Lower leg skin (tissue), 4 donors: ENCODE measurements at regions not wholly inside any gene's neighbourhood (a gene's known extent, or its start where the extent isn't known, plus 50 kb on each side); places are given as distances from the start of the nearest gene placed in this dataset.

Experiments used
- DNase-seq, 2 donors: peaks; one replicate each; pipeline ENCODE4 v3.0.0-alpha.2; 2019; ENCODE audit warnings: low spot score in 2 of 2
- H3K4me3 ChIP-seq: fragments of 200-600 bp; sonication (generic); 2 replicates; pipeline ENCODE4 v1.5.1; 2017; ENCODE audit warnings: mild to moderate bottlenecking, low read depth; ENCODE audit not compliant: poor library complexity, severe bottlenecking
- POLR2A ChIP-seq, 2 donors: fragments of 450-650 bp; IDR thresholded peaks; one replicate each; pipeline ENCODE4 v1.6.1; 2016 to 2017; ENCODE audit warnings: antibody characterized with exemption in 2 of 2, mild to moderate bottlenecking in 1 of 2, moderate library complexity in 1 of 2
- WGBS, 2 donors: methylation state at CpG; one replicate each; pipeline ENCODE4 v1.1.5; 2018; 5-methylcytosine and 5-hydroxymethylcytosine counted together
- intact Hi-C: fragments of 100-400 bp; cut with DNase I; formaldehyde crosslinking; loops from one replicate; pipeline ENCODE4 v1.15.0; 2023; ENCODE audit warnings: low total_unique reads
- TF ChIP-seq, protein P1 (sequence below), 3 donors: fragments of 450-650 bp; IDR thresholded peaks; one replicate each; pipeline ENCODE4 v1.5.1; 2016; ENCODE audit warnings: antibody characterized with exemption in 3 of 3, mild to moderate bottlenecking in 3 of 3, moderate library complexity in 2 of 3

DNA sequence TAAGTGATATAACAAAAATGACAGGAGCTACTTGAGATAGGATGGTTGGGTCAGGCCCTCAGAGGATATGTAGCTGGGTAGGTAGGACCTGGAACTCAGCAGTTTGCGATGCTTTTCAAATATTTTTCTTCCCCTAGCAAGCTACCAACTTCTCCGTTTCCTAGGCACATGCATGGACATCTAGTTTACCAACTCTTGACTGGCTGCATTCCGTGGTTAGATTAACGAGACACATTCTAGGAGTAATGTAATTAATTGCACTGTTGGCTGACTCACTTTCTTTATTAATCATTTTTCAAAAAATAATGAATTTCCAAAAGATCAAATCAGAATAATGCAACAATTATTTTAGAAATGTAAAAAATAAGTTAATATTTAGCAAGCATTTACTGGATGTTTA is 95.9 kb downstream of the MACIR start:
- TF ChIP-seq, protein P1, sequence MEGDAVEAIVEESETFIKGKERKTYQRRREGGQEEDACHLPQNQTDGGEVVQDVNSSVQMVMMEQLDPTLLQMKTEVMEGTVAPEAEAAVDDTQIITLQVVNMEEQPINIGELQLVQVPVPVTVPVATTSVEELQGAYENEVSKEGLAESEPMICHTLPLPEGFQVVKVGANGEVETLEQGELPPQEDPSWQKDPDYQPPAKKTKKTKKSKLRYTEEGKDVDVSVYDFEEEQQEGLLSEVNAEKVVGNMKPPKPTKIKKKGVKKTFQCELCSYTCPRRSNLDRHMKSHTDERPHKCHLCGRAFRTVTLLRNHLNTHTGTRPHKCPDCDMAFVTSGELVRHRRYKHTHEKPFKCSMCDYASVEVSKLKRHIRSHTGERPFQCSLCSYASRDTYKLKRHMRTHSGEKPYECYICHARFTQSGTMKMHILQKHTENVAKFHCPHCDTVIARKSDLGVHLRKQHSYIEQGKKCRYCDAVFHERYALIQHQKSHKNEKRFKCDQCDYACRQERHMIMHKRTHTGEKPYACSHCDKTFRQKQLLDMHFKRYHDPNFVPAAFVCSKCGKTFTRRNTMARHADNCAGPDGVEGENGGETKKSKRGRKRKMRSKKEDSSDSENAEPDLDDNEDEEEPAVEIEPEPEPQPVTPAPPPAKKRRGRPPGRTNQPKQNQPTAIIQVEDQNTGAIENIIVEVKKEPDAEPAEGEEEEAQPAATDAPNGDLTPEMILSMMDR (IDR thresholded peaks at IDR 0.05): no peak
- TF ChIP-seq POLR2A (IDR thresholded peaks at IDR 0.05): no peak

DNA sequence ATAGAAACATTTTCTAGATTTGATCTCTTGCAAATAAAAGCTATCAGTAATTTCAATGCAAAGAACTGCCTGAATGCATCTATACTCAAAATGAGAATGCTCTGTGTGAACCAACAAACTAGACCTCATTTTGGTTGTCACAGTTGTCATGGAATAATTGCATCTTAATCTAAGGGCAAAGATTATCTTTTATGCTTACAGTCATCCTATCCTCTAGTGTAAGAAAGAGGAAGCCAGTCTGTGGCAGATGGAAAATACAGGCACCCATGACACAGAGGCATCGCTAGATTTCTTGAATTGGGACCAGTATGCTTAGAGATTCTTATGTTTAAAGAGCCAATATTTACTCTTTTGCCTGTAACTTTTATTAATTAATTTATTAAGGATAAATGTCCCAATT is 95.0 kb downstream of the MACIR start:
- 89 to 96% methylated on average over 1 of the region's 1 CpG for WGBS, 2 donors
- H3K4me3 ChIP-seq: no peak overlapping the region

More for the DNA sequence above, 95.9 kb downstream of the MACIR start:
- 74 to 83% methylated on average over 4 of the region's 4 CpGs for WGBS, 2 donors
- no peak for DNase-seq
- intact Hi-C loops: no loop called here
- no peak overlapping the region for H3K4me3 ChIP-seq

DNA sequence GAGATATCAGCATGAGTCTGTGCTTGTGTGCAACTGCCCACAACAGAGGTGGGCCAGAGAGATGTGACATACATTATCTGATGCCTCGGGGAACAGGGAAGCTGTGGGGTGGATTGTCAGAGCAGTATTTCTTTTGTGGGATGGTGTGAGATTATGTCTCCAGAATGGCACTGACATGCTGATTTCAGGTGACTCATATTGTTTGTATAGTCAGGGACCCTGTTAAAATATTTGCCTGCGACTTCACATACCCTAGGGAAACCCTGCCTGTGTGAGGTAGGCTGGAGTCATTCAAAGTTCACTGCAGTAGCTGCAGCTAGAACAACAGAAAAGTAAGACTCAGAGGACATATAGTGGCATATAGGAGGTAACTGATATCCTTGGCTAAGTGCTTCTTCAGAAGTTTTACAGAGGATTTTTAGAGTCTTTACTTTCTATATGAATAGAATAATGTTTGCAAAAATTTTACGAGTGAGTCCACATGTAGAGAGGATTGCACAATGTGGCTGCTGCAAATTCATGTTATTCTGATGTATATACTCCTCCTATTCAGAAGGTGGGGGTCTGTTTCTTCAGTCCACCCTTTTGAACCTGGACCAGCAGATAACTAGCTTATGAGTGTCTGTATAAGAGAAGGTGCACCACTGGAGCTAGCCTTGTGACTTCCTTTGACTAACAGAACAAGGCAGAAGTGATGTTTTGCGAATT is 89.3 kb downstream of the MACIR start:
- WGBS, 2 donors: 70 to 76% methylated on average over 4 of the region's 4 CpGs
- H3K4me3 ChIP-seq: no peak overlapping the region
- intact Hi-C loops: no loop called here
- DNase-seq: no peak
- TF ChIP-seq POLR2A (IDR thresholded peaks at IDR 0.05): no peak
- TF ChIP-seq, protein P1 (IDR thresholded peaks at IDR 0.05): no peak

More for the DNA sequence above, 95.0 kb downstream of the MACIR start:
- intact Hi-C loops: no loop called here
- DNase-seq: no peak
- no peak for TF ChIP-seq POLR2A (IDR thresholded peaks at IDR 0.05)
- TF ChIP-seq, protein P1 (IDR thresholded peaks at IDR 0.05): no peak

DNA sequence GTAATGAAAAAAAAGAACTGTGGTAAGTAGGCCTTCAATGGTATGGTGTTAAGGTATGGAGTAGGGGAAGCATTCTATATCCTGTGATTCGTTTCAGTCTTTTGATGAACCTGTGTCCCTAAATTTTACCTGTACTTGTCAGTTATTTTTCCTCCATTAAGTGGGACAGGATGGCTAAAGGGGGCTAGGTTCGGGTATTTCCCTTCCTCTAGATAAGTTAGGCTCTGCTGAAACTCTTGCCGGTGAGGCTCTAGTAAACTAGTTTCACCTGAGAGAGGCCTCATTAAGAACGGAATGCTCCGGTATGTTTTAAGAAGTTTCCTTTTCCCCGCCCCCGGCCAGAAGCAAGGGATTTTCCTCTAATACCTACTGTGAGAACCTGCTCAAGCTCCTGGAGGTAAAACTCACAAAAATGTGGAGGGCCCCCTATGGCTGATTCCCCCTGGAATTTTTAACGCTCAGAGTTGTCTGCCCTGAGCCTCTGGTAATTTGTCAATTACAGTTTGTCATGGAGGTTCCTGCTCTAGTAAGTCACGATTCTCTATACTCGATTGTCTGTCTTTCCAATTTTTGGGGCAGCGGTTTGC is 87.7 kb downstream of the MACIR start:
- intact Hi-C loops: no loop called here
- H3K4me3 ChIP-seq: no peak overlapping the region
- 59 to 61% methylated on average over 11 of the region's 11 CpGs for whole genome bisulfite sequencing, 2 donors

DNA sequence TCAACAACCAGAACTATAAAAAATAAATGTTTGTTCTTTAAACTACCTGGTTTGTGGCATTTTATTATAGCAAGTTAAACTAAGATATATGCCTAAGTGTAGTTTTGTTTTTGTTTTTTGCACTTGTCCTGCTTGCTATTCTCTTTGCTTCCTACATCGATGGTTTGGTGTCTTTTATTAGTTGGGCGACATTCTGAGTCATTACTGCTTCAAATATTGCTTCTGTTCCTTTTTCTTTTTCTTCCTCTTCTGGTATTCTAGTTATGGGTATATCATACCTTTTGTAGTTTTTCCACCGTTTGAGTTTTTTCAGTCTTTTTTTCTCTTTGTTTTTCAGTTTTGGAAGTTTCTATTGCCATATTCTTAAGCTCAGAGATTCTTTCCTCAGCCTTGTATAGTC is 86.9 kb downstream of the MACIR start:
- intact Hi-C loops: no loop called here
- WGBS, 2 donors: 81 to 86% methylated on average over 3 of the region's 3 CpGs
- TF ChIP-seq, protein P1 (IDR thresholded peaks at IDR 0.05): no peak
- TF ChIP-seq POLR2A (IDR thresholded peaks at IDR 0.05): no peak
- no peak for DNase-seq
- H3K4me3 ChIP-seq: no peak overlapping the region

More for the DNA sequence above, 87.7 kb downstream of the MACIR start:
- TF ChIP-seq POLR2A (IDR thresholded peaks at IDR 0.05): no peak
- TF ChIP-seq, protein P1 (IDR thresholded peaks at IDR 0.05): no peak
- DNase-seq: no peak
